ENCODE measurements at regions not wholly inside any gene's neighbourhood (a gene's known extent, or its start where the extent isn't known, plus 50 kb on each side); places are given as distances from the start of the nearest gene placed in this dataset.
"Not testable (repeated sequence)": the region's sequence is repeated elsewhere in the genome, so short reads cannot be mapped to it uniquely, and the experiment has no call there.

- no peak for DNase-seq
Observed at GRCh38 chr2:126106006-126106405, 550.0 kb upstream of the GYPC start.

GRCh38 chr2:126107883-126108282 lies 548.1 kb upstream of the GYPC start:
- DNase-seq, result no peak

- DNase-seq, result no peak
Observed at GRCh38 chr2:126115975-126116374, 540.0 kb upstream of the GYPC start.

- DNase-seq, result no peak
Observed at GRCh38 chr2:126117886-126118285, 538.1 kb upstream of the GYPC start.

GRCh38 chr2:126145752-126146151 lies 510.2 kb upstream of the GYPC start:
- DNase-seq, result no peak

GRCh38 chr2:126154256-126154785 lies 501.6 kb upstream of the GYPC start:
- no peak for DNase-seq

GRCh38 chr2:126160950-126161349 lies 495.0 kb upstream of the GYPC start:
- DNase-seq, result not testable (repeated sequence)

- DNase-seq, result no peak
Observed at GRCh38 chr2:126172631-126173184, 483.2 kb upstream of the GYPC start.

- no peak for DNase-seq
Observed at GRCh38 chr2:126175222-126175621, 480.7 kb upstream of the GYPC start.

- no peak for DNase-seq
Observed at GRCh38 chr2:126177479-126177878, 478.5 kb upstream of the GYPC start.

GRCh38 chr2:126187668-126188067 lies 468.3 kb upstream of the GYPC start:
- no peak for DNase-seq

- no peak for DNase-seq
Observed at GRCh38 chr2:126189527-126189926, 466.4 kb upstream of the GYPC start.

GRCh38 chr2:126200538-126200937 lies 455.4 kb upstream of the GYPC start:
- DNase-seq, result no peak

GRCh38 chr2:126208266-126208665 lies 447.7 kb upstream of the GYPC start:
- no peak for DNase-seq

- no peak for DNase-seq
Observed at GRCh38 chr2:126212735-126213134, 443.2 kb upstream of the GYPC start.

- DNase-seq, result no peak
Observed at GRCh38 chr2:126219081-126219480, 436.9 kb upstream of the GYPC start.

- DNase-seq, result peak; percentile 22
Observed at GRCh38 chr2:126220331-126220730, 435.6 kb upstream of the GYPC start.

GRCh38 chr2:126221506-126221905 lies 434.5 kb upstream of the GYPC start:
- DNase-seq, result no peak

- no peak for DNase-seq
Observed at GRCh38 chr2:126222278-126222677, 433.7 kb upstream of the GYPC start.

GRCh38 chr2:126224776-126225175 lies 431.2 kb upstream of the GYPC start:
- DNase-seq, result no peak

GRCh38 chr2:126227250-126227649 lies 428.7 kb upstream of the GYPC start:
- no peak for DNase-seq

GRCh38 chr2:126228531-126228930 lies 427.4 kb upstream of the GYPC start:
- DNase-seq, result no peak

- no peak for DNase-seq
Observed at GRCh38 chr2:126238251-126238650, 417.7 kb upstream of the GYPC start.

GRCh38 chr2:126239320-126239955 lies 416.5 kb upstream of the GYPC start:
- no peak for DNase-seq

GRCh38 chr2:126241001-126241400 lies 415.0 kb upstream of the GYPC start:
- DNase-seq, result no peak
